Thyroid gland (tissue), 4 donors: ENCODE measurements at regions not wholly inside any gene's neighbourhood (a gene's known extent, or its start where the extent isn't known, plus 50 kb on each side); places are given as distances from the start of the nearest gene placed in this dataset.

Source experiments
- POLR2A ChIP-seq, 2 donors: fragments of 450-650 bp; IDR thresholded peaks; one replicate each; pipeline ENCODE4 v1.6.1; 2017; ENCODE audit warnings: antibody characterized with exemption in 2 of 2, mild to moderate bottlenecking in 2 of 2, moderate library complexity in 1 of 2
- TF ChIP-seq, protein P1 (sequence below), 6 experiments: fragments of 200-600 bp in 3 of 6; fragments of 450-650 bp in 3 of 6; sonication (generic) in 3 of 6; IDR thresholded peaks; one replicate each; pipeline ENCODE4 v1.5.1; 2016 to 2019; ENCODE audit warnings: antibody characterized with exemption in 6 of 6, mild to moderate bottlenecking in 2 of 6, inconsistent platforms in 1 of 6, moderate library complexity in 1 of 6

DNA sequence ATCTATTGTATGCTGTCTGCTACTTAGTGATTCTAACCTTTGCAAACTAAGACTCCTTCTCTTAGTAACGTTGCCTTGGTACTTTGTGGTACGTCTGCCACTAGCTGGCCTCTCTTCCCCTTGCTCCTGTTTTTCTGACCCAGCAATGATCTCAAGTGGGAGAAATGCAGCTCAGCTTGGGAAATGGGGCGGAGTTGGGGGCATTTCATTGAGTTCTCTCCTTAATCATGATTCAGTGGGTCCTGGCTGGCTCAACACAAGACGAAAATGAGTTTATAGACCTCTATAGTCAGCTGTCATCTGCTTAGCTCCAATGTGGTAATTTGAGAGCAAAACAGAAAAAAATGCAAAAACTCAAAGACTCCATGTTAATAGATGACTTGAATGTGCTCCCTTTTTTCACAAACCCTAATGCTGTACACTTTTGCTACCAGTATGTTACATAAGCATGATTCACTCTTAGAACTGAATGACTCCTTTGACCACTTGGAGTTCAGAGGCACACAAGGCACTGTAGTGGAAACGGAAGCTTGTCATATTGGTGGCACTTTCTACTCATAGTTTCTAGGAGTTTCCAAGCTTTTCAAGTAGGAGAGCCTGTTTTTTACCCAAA is 55.3 kb upstream of the SOX4 start:
- TF ChIP-seq, protein P1, sequence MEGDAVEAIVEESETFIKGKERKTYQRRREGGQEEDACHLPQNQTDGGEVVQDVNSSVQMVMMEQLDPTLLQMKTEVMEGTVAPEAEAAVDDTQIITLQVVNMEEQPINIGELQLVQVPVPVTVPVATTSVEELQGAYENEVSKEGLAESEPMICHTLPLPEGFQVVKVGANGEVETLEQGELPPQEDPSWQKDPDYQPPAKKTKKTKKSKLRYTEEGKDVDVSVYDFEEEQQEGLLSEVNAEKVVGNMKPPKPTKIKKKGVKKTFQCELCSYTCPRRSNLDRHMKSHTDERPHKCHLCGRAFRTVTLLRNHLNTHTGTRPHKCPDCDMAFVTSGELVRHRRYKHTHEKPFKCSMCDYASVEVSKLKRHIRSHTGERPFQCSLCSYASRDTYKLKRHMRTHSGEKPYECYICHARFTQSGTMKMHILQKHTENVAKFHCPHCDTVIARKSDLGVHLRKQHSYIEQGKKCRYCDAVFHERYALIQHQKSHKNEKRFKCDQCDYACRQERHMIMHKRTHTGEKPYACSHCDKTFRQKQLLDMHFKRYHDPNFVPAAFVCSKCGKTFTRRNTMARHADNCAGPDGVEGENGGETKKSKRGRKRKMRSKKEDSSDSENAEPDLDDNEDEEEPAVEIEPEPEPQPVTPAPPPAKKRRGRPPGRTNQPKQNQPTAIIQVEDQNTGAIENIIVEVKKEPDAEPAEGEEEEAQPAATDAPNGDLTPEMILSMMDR (IDR thresholded peaks at IDR 0.05): no peak
- no peak for TF ChIP-seq POLR2A (IDR thresholded peaks at IDR 0.05)
